ENCODE measurements at regions not wholly inside any gene's neighbourhood (a gene's known extent, or its start where the extent isn't known, plus 50 kb on each side); places are given as distances from the start of the nearest gene placed in this dataset.

DNA sequence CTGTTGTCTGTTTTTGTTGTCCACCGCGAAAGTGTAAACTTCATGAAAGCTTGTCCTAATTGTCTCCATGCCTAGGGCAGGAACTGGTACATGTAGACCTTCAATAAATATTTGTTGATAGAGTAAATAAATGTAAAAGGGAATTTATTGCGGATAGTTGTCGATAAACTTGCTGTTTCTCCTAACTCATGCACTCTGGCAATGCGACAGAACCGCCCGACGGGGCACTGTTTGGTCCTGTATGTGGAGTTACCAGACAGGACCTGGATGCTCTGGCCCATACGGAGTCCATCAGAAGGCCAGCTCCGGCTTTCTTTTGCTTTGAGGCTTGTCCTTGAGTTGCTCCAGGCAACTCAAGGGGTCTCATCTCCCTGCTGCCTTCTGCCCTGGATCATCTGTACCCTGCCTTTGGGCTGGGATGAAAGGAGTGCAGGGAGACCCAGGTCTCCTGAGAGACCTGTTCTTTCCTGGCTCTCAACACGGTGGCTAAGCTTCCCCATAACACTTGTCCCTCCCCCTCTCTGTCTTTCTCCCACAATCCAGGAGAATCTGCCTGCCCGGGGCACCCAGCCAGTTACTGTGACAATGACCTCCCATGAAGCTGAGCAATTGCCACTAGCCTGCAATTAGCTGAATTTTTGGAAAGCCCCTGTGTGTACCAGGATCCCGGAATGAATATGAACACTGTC lies 149.5 kb upstream of the PTCH1 start:
- FAIRE-seq = no peak

DNA sequence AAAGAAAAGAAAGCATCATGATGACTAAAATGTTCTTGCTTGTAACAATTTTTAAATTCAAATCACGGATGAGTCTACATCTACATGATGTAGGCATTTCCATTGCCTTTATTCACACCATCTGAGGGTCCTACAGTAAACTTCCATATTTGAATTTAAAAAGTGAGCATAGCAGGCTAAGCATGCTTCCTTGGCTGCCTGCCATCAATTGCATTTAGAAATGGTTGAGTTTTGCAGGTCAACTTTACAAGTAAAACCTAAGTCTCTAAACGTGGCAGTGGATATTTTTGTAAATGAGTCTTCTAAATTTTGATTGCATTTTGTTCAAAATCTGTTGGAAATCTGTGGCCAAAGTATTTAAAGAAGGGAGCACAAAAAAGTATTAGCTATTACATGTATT lies 136.5 kb upstream of the PTCH1 start:
- FAIRE-seq = no peak

DNA sequence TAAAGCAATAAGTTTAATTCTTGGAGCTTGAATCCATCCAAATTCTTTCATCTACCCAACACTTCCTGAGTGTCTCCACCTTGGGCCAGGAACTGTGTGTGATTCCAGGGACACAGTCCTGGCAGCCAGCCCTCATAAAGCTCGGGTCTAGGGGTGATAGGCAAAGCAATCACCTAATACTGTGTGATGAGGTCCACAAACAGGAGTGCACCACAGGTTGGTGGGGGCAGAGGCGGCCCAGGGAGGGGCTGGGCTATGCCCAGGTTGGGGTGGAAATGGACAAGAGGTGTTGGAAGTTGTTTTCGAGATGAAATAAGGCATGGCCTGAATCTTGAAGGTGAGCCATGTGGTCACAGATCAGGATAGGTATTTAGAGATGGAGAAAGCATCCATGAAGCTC lies 133.9 kb upstream of the PTCH1 start:
- FAIRE-seq = no peak

DNA sequence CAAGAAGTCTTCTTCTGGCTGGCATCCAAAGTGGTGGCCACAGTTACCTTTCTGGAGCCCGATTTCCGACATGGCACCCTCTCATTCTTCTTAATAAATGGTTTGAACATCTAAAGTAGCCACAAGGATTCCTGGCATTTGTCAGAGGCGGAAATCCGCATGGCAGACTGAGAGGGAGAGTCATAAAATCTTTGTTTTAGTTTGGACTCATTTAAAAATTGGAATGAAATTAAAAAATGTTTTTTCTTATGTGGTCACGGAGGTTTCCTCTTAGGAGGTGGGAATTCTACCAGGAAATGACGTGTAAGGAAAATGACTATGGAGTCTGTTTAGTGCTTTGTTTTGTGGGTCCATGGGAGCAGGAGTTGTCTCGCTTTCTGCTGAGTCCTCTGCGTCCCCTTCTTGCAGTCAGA lies 133.0 kb upstream of the PTCH1 start:
- no peak for FAIRE-seq

DNA sequence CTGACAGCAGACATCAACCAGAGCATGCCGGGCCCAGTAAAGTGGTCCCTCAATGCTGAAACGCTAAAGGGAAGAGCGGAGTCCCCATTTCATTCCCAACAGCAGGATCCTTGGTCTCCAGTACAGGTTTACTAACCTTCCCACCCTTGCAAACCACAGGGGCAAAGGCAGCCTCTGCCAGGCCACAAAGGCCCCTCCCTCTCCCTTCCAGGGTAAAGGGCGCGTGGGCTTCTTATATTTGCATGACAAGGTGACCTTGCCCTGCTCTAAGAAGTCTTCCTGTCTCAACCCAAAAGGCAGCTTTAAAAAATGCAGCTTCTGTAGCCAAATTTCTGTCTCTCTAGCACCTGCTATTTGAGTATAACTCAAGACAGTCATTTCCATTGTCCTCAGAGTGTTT lies 131.5 kb upstream of the PTCH1 start:
- FAIRE-seq = no peak

DNA sequence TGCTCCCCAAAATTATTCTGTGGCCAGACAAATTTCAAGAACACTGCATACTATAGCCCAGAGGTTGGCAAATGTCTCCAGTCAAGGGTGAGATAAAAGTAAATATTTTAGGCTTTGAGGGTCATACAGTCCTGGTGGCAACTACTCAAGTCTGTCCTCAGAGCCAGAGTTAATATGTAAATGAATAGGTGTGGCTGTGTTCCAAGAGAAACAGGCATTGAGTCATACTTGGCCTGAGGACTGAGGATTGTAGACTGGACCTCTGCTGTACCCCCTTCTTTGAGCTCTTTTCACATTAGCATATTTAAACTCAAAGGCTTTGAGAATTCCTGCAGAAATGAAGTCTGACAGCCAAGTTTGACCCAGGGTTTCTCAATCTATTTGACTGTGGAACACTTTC lies 129.2 kb upstream of the PTCH1 start:
- FAIRE-seq = no peak

DNA sequence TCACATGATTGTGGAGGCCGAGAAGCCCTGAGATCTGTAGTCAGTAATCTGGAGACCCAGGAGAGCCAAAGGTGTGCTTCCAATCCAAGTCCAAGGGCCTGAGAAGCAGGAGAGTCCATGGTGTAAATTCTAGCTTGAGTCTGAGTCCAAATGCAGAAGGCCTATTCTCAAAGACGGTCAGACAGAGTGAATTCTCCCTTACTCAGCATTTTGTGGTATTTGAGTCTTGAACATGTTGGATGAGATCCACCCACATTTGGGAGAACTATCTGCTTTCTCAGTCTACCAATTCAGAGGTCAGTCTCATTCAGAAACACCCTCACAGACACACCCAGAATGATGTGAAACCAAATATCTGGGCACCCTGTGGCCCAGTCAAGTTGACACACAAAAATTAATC lies 128.8 kb upstream of the PTCH1 start:
- no peak for FAIRE-seq

DNA sequence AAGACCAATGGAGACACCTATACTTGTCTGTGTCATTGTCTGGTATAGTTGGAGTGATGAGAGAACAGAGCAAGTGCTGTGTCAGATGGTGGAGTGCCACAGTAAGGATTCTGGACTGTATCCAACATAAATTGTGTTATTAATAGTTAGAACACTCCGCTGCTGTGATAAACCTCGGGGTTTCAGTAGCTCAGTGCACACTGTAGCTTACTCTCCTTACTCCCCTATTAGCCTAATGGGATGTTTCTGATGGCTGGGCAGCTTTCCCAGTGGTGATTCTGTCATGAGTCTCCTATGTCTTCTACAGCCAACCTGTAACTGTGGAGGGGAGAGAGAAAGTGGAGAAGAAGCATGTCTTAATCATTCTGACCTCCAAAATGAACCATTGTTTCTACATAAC lies 127.6 kb upstream of the PTCH1 start:
- FAIRE-seq = no peak

DNA sequence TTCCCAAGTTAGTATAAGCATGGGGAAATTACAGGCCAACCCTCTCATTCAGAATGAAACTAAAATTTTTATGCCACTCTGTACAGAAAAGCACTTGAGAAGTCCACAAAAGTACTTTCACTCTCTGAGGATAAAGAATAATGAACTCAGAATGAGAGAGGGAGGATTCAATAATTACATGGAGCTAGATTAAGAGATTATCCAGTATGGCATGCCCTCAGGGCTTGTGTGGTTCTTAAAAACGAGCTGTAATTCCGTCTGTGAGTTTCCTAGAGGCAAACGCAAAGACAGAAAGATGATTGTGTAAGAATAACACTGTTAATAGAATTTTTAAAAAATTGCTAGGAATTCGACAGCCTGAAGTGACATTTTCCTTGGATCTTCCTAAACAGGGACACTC lies 126.8 kb upstream of the PTCH1 start:
- FAIRE-seq = no peak

DNA sequence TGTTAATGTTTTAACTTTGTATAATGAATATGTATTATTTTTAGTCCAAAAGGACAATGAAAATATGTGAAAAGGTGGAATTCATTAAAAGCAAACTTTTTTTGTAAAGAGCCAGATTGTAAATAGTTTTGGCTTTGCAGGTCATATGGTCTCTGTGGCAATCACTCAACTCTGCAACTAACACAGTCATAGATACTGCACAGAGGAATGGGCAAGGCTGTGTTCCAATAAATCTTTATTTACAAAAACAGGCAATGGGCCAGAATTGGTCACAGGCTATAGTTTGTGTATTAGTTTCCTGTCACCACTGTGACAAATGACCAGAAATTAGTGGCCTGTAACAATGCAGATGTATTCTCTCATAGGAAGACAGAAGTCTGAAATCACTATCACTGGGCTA lies 125.4 kb upstream of the PTCH1 start:
- FAIRE-seq = no peak

DNA sequence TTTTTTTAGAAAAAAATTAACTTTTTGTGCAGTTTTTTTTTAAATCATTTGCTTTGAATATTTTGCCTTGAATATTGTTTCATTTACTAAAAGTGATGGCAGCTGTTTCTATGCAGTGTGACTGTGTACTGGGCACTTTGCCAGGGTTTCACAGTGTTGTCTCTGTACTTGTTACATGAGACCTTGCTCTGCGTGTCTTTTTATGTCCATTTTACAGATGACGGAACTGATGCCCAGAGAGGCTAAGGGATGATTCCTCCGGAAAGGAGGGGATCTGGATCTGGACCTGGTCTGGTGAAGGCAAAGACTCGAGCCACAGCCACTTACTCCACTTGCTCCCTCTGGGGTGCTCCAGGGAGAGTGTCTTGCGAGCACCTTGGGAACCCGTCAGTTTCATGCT lies 124.8 kb upstream of the PTCH1 start:
- peak; percentile 69 for FAIRE-seq

DNA sequence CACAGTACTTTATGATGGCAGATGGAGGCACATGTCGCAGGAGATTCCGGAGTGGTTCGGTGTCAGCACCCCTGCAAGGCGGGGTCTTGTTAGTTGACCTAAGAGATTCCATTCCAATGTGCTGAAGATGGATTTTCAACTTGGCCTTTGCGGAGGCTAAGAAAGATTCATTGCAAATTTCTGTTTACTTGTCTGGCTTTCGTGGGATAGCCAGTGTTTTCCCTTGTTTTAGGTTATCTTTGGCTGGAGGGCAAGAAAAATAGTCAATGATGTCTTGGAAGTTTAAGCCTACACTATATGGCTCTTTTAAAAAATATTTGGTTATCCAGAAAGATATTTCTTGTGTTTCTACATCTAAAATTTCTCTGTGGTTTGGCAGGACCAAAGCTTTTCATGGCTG lies 123.6 kb upstream of the PTCH1 start:
- no peak for FAIRE-seq

DNA sequence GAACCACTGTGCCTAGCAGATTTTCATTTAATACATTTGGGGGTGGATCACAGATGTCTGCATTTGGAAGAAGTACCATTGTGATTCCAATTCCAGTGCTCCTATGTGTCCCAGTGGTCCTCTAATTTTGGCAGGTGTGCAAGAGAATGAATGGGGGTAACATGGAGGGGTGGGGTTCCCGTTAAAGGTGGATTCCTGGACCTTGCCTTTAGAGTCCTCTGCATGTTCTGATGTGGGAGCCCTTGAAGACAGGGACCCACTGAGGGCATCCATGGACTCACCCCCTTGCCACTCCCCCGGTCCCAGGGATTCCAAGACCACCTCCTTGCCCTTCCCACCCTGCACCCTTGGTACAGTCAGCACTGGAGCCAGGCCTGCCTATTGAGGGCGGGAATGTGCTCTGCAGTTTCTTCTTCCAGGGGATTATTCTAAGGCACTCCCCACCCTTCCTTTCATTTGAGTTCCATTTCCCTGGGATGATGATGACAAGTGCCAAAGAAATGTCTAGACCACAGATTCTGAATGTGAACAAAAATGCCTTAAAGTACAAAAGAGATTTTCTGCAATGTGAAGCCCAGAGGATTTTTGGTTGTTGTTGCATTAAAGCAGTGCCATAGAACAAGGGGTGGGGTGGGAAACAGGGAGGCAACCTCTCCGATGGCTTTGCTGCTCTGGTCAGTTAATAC lies 119.4 kb upstream of the PTCH1 start:
- FAIRE-seq = no peak

DNA sequence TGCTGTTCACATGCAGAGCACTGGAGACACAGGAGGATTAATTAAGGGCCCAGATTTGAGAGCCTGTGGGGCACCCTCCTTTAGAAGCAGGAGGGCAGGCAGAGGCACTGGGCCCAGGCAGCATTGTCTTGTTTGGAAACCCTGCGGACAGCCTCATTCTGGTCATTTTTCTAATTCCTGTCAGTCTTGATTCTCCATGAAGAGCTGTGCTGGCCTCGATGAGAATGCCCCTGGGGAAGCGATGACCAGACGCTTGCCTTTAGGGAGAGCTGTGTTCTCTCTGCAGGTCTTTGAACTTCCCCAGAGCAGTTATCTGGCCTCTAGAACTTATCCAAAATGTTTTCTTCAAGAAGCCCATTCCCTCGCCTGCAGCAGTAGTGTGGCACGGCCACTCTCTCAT lies 117.8 kb upstream of the PTCH1 start:
- FAIRE-seq = no peak

DNA sequence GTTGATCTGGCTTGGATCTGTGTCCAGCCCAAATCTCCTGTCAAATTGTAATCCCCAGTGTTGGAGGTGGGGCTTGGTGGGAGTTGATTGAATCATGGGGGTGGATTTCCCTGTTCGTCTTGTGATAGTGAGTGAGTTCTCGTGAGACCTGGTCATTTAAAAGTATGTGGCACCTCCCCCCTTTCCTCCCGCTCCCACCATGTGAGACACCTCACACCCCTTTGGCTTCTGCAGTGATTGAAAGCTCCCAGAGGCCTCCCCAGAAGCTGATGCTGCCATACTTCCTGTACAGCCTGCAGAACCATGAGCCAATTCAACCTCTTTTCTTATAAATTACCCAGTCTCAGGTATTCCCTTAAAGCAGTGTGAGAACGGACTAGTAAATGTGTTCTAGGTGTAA lies 117.3 kb upstream of the PTCH1 start:
- FAIRE-seq = no peak

DNA sequence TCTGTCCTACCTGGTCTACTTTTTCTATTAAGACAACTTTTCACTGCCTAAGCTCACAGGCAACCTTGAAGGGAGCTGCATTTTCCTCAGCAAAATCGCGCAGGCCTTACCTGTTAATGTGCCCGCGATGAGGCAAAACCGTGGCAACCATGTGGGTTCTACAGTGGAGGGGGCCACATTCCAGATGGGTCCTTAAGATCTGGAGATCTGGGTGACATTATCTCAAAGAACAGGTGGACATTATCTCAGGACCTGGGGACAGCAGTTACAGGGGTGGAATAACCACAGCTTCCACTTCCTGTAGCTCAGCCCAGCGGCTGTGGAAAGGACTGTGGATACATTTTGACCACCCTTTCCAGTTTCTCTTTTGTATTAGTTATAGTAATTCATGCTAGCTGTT lies 112.8 kb upstream of the PTCH1 start:
- no peak for FAIRE-seq

DNA sequence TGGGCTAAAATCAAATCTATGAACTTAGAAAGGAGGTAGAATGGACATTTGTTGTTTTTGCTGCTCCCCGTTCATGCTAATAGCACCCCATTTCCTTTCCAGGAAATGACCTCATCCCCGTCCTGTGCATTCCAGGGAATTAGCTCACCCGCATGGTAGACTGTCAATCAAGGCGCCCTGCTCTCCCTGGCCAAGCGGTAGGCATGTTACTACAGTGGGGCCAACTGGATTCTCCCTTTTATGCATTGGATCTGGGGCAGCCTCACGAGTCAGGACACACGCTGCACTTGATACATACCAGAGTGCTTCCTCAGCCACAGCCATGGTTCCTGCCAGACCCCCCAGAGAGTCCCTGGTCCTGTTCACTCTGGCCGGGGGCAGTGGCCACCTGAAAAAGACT lies 111.0 kb upstream of the PTCH1 start:
- FAIRE-seq = no peak

DNA sequence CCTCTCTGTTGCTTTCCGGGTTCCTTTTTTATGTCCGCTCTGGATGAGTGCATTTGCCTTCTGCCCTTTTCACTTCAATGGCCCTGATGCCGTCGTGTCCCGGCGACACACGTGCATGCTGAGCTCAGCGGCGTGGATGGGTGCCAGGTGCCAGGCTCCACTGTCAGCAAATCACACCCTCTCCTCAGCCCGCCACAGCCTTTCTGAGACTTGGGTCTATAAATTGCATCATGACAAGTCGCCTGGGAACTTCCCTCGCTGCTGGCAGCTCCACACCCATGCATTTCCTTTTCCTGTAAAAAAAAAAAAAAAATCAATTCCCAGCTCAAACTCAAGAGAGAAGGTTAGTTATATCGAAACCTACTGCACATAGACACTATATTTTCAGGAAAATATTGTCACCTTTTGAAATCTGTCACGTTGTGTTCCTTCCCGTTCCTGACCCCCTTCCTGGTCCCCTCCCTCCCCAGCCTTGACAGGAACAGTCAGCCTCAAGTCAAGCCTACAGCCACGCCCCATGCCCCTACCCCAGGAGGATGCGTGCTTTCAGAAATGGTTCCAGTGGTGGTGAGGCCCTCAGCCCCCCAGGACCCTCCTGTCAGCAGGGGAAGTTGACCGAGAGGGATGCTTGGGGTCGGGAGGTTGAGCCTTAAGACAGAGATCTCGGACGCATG lies 110.3 kb upstream of the PTCH1 start:
- FAIRE-seq = no peak

DNA sequence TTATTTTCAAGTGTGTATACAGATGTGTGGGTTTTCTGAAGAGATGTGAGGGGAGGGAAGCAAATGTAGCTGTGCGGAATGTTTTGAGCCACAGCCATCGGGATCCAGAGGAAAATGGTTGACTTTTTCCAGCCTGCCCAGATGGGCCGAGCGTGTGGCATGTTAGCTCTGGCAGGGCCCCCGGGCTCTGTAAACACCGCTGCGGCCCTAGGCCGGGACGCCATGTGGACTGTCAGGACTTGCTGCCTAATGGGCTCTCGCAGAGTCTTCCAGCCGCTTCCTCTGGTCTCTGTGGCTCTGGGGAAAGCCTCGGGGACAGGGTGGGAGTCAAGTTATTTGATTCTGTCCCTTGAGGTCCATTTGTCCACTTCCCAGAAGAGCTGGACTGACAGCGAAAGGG lies 109.6 kb upstream of the PTCH1 start:
- FAIRE-seq = no peak

DNA sequence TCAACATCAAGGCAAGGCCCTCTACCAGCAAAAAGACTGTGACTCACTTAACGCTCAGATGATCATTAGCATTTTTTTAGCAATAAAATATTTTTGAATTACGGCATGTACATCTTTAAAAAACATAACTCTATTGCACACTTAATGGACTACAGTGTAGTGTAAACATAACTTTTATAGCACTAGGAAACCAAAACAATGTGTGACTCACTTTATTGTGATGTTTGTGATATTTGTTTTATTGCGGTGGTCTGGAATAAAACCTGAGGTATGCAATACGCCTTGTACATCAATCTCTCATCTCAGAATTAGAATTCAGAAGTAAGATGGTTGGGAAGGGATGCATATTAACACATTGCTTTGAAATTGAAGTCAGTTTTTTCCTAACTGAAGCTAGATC lies 106.9 kb upstream of the PTCH1 start:
- FAIRE-seq = no peak

DNA sequence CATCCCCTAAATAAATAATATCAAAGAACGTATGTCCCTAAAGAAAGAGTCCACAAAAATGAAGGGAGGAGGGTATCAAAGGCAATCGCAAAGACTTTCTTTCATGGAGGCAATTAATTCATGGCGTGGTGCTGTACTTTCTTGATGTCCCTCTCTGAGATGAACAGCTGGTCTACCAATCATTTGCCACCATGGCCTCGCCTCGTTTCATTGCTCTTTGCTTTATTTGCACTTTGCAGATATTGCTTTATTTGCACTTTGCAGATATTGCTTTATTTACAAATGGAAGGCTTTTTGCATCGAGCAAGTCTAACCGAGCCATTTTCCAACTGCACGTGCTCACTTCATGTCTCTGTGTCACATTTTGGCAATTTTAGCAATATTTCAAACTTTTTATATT lies 104.0 kb upstream of the PTCH1 start:
- peak; percentile 61 for FAIRE-seq

DNA sequence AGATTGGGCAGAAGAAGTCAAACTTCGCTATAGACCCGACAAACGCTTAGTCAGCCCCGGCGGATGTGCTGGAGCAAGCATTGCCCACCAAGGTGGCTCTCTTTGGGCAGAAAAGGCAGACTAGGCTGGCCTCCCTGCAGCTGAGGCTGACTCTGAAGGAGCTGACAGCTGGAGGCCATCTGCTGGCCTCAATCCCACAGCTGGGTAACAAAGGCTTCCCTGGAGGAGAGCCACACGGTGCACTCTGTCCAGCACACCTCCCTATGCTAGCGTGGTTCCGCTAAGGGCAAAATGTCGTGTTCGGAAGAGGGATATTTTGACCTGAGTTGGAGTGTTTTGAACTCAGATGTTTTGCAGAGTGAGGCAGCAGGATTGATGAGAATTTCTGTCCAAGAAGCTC lies 103.5 kb upstream of the PTCH1 start:
- no peak for FAIRE-seq

DNA sequence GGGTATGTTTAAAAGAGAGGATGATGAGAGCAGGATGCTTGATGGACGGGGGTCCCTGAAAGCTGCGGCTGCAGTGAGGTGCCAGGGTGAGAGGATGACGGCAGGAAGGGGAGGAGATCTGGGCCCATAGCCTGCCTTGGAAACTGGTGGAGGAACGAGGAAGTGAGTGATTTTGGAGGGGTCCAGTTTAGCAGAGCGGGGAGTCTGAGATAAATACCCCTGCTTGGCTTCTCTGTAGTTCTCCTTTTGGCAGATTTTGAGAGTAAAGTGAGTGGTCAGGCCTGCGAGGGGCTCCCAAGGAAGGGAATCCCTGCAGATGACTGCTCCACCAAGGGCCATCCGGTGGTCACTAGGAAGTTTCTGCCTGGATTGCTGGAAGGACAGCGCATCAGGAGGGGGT lies 98.5 kb upstream of the PTCH1 start:
- FAIRE-seq = no peak

DNA sequence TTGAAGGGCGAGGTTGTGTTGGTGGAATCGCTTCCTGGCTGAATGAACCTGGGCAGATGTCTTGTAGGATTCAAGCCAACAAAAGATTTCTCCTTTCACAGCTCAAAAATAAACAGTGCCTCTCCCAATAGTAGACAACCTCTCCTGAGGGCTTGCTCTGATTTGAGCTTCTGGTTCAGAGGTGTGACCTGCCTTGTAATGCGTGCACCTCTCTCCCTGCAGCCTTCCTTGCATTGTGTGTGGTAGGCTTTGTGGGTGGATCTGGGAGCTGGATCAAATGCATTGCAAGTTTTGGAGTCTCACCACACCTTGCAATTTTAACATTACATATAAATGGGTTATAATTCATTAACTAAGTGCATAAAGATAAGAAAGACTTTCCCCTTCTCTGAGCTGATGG lies 96.9 kb upstream of the PTCH1 start:
- FAIRE-seq = no peak

DNA sequence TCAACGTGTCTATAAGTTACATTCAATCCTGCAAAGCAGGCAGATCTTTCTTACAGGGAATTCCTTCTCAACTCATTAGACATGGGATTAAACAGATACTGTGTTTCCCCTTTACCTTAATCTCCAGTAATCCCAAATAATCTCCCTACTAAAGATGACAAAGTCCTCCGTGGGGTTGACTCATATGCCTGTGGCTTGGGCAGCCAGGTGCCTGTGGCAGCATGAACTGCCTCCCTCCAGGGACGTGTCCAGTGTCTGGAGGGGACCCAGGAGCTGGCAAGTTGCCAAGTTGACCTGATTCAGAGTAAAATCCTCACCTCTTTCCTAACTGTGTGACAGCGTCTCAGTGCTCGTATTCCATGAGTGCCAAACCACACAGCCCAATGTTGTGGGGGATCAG lies 94.6 kb upstream of the PTCH1 start:
- FAIRE-seq = no peak
